ENCODE measurements at regions not wholly inside any gene's neighbourhood (a gene's known extent, or its start where the extent isn't known, plus 50 kb on each side); places are given as distances from the start of the nearest gene placed in this dataset.

DNA sequence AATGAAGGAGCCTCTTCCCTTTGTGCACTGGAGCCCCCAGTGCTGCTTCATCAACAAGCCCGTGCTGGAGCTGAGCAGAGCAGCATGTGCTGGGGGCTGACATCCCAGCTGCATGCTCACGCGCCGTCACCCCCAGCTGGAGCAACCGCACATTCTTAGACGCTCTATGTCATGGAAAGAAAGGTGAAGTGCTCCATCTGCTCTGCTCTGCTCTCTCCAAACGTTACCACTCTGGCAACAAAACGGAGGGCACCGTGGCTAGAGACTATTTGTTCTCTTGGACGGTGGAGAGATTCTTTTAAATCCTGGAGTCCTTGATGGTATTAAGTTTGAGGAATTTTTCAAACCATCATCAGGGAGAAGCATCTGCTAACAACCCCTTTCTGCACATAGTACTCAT, 208.4 kb downstream of the C12orf75 start:
- Histone ChIP-seq H3K9ac (ENCODE audit: low read length) (no peak overlapping the region), H3K27me3 (ENCODE audit: insufficient read depth, low read length) (no peaks in the 10 kb centered on the region), H2AFZ (ENCODE audit: low read length) (no peak overlapping the region), H3K4me1 (ENCODE audit: insufficient read depth, low read length, severe bottlenecking) (no peaks in the 10 kb centered on the region), H3K79me2 (ENCODE audit: insufficient read depth, low read length) (no peaks in the 10 kb centered on the region), H3K4me2 (ENCODE audit: low read length) (no peak overlapping the region), H4K20me1 (ENCODE audit: insufficient read depth, low read length) (no peaks in the 10 kb centered on the region), H3K36me3 (ENCODE audit: insufficient read depth, low read length) (no peaks in the 10 kb centered on the region), H3F3A (ENCODE audit: insufficient read depth, low read length) (no peaks in the 10 kb centered on the region), H3K27ac (ENCODE audit: low read depth, low read length, poor library complexity, severe bottlenecking) (no peak overlapping the region), H3K4me3 (ENCODE audit: low read depth, low read length, poor library complexity, severe bottlenecking) (no peak overlapping the region), H3K9me2 (ENCODE audit: low read depth, low read length) (no peaks in the 10 kb centered on the region), H3K9me3 (ENCODE audit: low read length) (no peaks in the 10 kb centered on the region)
- TF ChIP-seq, protein P1, sequence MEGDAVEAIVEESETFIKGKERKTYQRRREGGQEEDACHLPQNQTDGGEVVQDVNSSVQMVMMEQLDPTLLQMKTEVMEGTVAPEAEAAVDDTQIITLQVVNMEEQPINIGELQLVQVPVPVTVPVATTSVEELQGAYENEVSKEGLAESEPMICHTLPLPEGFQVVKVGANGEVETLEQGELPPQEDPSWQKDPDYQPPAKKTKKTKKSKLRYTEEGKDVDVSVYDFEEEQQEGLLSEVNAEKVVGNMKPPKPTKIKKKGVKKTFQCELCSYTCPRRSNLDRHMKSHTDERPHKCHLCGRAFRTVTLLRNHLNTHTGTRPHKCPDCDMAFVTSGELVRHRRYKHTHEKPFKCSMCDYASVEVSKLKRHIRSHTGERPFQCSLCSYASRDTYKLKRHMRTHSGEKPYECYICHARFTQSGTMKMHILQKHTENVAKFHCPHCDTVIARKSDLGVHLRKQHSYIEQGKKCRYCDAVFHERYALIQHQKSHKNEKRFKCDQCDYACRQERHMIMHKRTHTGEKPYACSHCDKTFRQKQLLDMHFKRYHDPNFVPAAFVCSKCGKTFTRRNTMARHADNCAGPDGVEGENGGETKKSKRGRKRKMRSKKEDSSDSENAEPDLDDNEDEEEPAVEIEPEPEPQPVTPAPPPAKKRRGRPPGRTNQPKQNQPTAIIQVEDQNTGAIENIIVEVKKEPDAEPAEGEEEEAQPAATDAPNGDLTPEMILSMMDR (IDR thresholded peaks at IDR 0.05; ENCODE audit: low read length), result no peak
- TF ChIP-seq EZH2 (IDR thresholded peaks at IDR 0.05; ENCODE audit: borderline replicate concordance, low read length), result no peak

DNA sequence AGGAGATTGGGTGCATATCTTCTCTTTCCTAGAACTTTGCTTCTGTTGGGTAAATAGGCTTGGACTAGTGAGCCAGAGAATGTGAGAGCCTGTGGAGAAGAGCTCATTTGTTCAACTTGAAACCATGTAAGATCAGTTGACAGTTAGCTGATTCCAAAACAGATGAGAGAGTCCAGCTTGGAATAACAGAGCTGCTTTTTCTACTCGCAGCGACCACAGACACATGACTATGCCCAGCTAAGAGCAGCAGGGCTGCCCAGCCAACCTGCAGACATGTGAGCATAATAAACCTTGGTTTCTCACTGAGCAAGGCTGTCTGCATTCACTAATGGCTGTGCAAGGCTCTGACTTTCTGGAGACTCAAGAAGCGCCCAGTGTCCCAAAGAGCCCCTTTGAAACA, 209.2 kb downstream of the C12orf75 start:
- H3K27me3 ChIP-seq (ENCODE audit: insufficient read depth, low read length), result no peaks in the 10 kb centered on the region
- no peaks in the 10 kb centered on the region for H3K79me2 ChIP-seq (ENCODE audit: insufficient read depth, low read length)
- no peak overlapping the region for H3K27ac ChIP-seq (ENCODE audit: low read depth, low read length, poor library complexity, severe bottlenecking)
- no peaks in the 10 kb centered on the region for H3K4me1 ChIP-seq (ENCODE audit: insufficient read depth, low read length, severe bottlenecking)
- H3K36me3 ChIP-seq (ENCODE audit: insufficient read depth, low read length), result no peaks in the 10 kb centered on the region
- TF ChIP-seq, protein P1 (IDR thresholded peaks at IDR 0.05; ENCODE audit: low read length), result no peak
- no peak for TF ChIP-seq EZH2 (IDR thresholded peaks at IDR 0.05; ENCODE audit: borderline replicate concordance, low read length)
- H2AFZ ChIP-seq (ENCODE audit: low read length), result no peak overlapping the region
- H3F3A ChIP-seq (ENCODE audit: insufficient read depth, low read length), result no peaks in the 10 kb centered on the region
- H3K4me2 ChIP-seq (ENCODE audit: low read length), result no peak overlapping the region
- no peak overlapping the region for H3K4me3 ChIP-seq (ENCODE audit: low read depth, low read length, poor library complexity, severe bottlenecking)
- H3K9me3 ChIP-seq (ENCODE audit: low read length), result no peaks in the 10 kb centered on the region
- no peaks in the 10 kb centered on the region for H4K20me1 ChIP-seq (ENCODE audit: insufficient read depth, low read length)
- H3K9me2 ChIP-seq (ENCODE audit: low read depth, low read length), result no peaks in the 10 kb centered on the region
- H3K9ac ChIP-seq (ENCODE audit: low read length), result no peak overlapping the region

DNA sequence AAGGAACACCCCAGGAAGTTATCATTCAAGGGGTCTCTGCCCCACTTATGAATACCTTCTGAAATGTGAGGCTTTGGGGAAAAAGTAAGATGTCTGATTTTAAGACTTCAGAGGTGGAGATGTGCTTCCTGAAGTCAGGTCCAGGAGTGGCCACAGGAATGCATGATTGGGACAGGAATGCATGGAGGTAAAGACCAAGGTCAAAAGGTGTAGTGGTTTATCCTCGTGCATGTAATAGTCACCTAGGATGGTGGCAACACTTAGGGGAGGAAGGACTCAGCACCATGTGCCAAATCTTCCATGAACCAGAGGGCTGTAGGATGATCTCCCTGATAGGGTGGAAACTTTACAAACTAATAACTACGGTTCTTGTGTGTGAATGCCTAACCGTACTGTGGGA, 217.3 kb downstream of the C12orf75 start:
- H3K9ac ChIP-seq (ENCODE audit: low read length), result no peak overlapping the region
- TF ChIP-seq EZH2 (IDR thresholded peaks at IDR 0.05; ENCODE audit: borderline replicate concordance, low read length), result no peak
- TF ChIP-seq, protein P1 (IDR thresholded peaks at IDR 0.05; ENCODE audit: low read length), result no peak
- H3K27ac ChIP-seq (ENCODE audit: low read depth, low read length, poor library complexity, severe bottlenecking), result no peak overlapping the region
- H3K4me3 ChIP-seq (ENCODE audit: low read depth, low read length, poor library complexity, severe bottlenecking), result no peak overlapping the region
- no peaks in the 10 kb centered on the region for H4K20me1 ChIP-seq (ENCODE audit: insufficient read depth, low read length)
- H3K9me2 ChIP-seq (ENCODE audit: low read depth, low read length), result no peaks in the 10 kb centered on the region
- no peak overlapping the region for H3K4me2 ChIP-seq (ENCODE audit: low read length)
- no peaks in the 10 kb centered on the region for H3K9me3 ChIP-seq (ENCODE audit: low read length)
- H3K4me1 ChIP-seq (ENCODE audit: insufficient read depth, low read length, severe bottlenecking), result no peaks in the 10 kb centered on the region
- no peaks in the 10 kb centered on the region for H3F3A ChIP-seq (ENCODE audit: insufficient read depth, low read length)
- H3K27me3 ChIP-seq (ENCODE audit: insufficient read depth, low read length), result no peaks in the 10 kb centered on the region
- no peaks in the 10 kb centered on the region for H3K79me2 ChIP-seq (ENCODE audit: insufficient read depth, low read length)
- no peak overlapping the region for H2AFZ ChIP-seq (ENCODE audit: low read length)
- no peaks in the 10 kb centered on the region for H3K36me3 ChIP-seq (ENCODE audit: insufficient read depth, low read length)

Measured in OCI-LY1 (cell line).